Left ventricle myocardium superior (tissue), 1 donor: ENCODE measurements at regions not wholly inside any gene's neighbourhood (a gene's known extent, or its start where the extent isn't known, plus 50 kb on each side); places are given as distances from the start of the nearest gene placed in this dataset.
"Not testable (repeated sequence)": the region's sequence is repeated elsewhere in the genome, so short reads cannot be mapped to it uniquely, and the experiment has no call there.

Source experiments
- ATAC-seq: fragments of 200-7000 bp; cut with Tn5 transposase; one replicate; pipeline ENCODE4 v1.9.1; 2020; ENCODE audit warnings: mild to moderate bottlenecking, moderate library complexity
- DNase-seq: peaks from one replicate; pipeline ENCODE4 v3.0.0-alpha.2; 2020
- intact Hi-C: fragments of 100-400 bp; cut with micrococcal nuclease; formaldehyde crosslinking; loops from one replicate; pipeline ENCODE4 v1.11.0; 2022
- donor health status: DM: no; HTN: yes; CAD: no; lungs with severe emphysema.

GRCh38 chr10:8400151-8400550 lies 345.7 kb downstream of the GATA3 start:
- DNase-seq (no peak), ATAC-seq (no peak)
- intact Hi-C loops: no loop called here

- no peak for DNase-seq
- no peak for ATAC-seq
- intact Hi-C loops: no loop called here
Observed at GRCh38 chr10:8400892-8401291, 346.4 kb downstream of the GATA3 start.

GRCh38 chr10:8401531-8401930 lies 347.0 kb downstream of the GATA3 start:
- DNase-seq: no peak
- ATAC-seq: no peak
- intact Hi-C loops: no loop called here

- intact Hi-C loops: no loop called here
- no peak for ATAC-seq
- DNase-seq: no peak
Observed at GRCh38 chr10:8402576-8402975, 348.1 kb downstream of the GATA3 start.

GRCh38 chr10:8403711-8404371 lies 349.4 kb downstream of the GATA3 start:
- DNase-seq (no peak), ATAC-seq (no peak)
- intact Hi-C loops: no loop called here

- intact Hi-C loops: no loop called here
- DNase-seq (no peak), ATAC-seq (no peak)
Observed at GRCh38 chr10:8404721-8405120, 350.2 kb downstream of the GATA3 start.

GRCh38 chr10:8405596-8405995 lies 351.1 kb downstream of the GATA3 start:
- DNase-seq (no peak), ATAC-seq (no peak)
- intact Hi-C loops: no loop called here

- DNase-seq (no peak), ATAC-seq (no peak)
- intact Hi-C loops: no loop called here
Observed at GRCh38 chr10:8407501-8408021, 353.1 kb downstream of the GATA3 start.

GRCh38 chr10:8410506-8410905 lies 356.0 kb downstream of the GATA3 start:
- intact Hi-C loops: no loop called here
- DNase-seq: no peak
- ATAC-seq: no peak

GRCh38 chr10:8412541-8412940 lies 358.1 kb downstream of the GATA3 start:
- no peak for ATAC-seq
- intact Hi-C loops: no loop called here
- no peak for DNase-seq

- intact Hi-C loops, DNase-seq: not testable (repeated sequence)
Observed at GRCh38 chr10:8415029-8415428, 360.5 kb downstream of the GATA3 start.

GRCh38 chr10:8416192-8416701 lies 361.8 kb downstream of the GATA3 start:
- intact Hi-C loops: no loop called here
- no peak for ATAC-seq
- no peak for DNase-seq

More at GRCh38 chr10:8415029-8415428, 360.5 kb downstream of the GATA3 start:
- ATAC-seq: not testable (repeated sequence)

GRCh38 chr10:8416760-8417159 lies 362.3 kb downstream of the GATA3 start:
- intact Hi-C loops: no loop called here
- ATAC-seq (no peak), DNase-seq (no peak)

GRCh38 chr10:8417631-8418030 lies 363.1 kb downstream of the GATA3 start:
- no peak for DNase-seq
- intact Hi-C loops: no loop called here
- no peak for ATAC-seq

- ATAC-seq (no peak), DNase-seq (no peak)
- intact Hi-C loops: no loop called here
Observed at GRCh38 chr10:8418631-8419030, 364.1 kb downstream of the GATA3 start.

- ATAC-seq (no peak), DNase-seq (no peak)
- intact Hi-C loops: no loop called here
Observed at GRCh38 chr10:8420182-8420581, 365.7 kb downstream of the GATA3 start.

- DNase-seq (no peak), ATAC-seq (peak; percentile 50)
- intact Hi-C loops: no loop called here
Observed at GRCh38 chr10:8424555-8425211, 370.2 kb downstream of the GATA3 start.

- no peak for ATAC-seq
- no peak for DNase-seq
- intact Hi-C loops: no loop called here
Observed at GRCh38 chr10:8428654-8429053, 374.2 kb downstream of the GATA3 start.

- no peak for DNase-seq
- ATAC-seq: no peak
- intact Hi-C loops: no loop called here
Observed at GRCh38 chr10:8430321-8430720, 375.8 kb downstream of the GATA3 start.

- intact Hi-C loops: no loop called here
- ATAC-seq: no peak
- DNase-seq: no peak
Observed at GRCh38 chr10:8431511-8431910, 377.0 kb downstream of the GATA3 start.
